ENCODE measurements at regions not wholly inside any gene's neighbourhood (a gene's known extent, or its start where the extent isn't known, plus 50 kb on each side); places are given as distances from the start of the nearest gene placed in this dataset.

- TF ChIP-seq CTCF (IDR thresholded peaks at IDR 0.05), result no peak
- TF ChIP-seq POLR2A (IDR thresholded peaks at IDR 0.05), result no peak
Observed at GRCh38 chr4:176400816-176401461, 81.2 kb downstream of the SPCS3 start.

Measured in vagina (tissue), 2 donors.